DND-41 (cell line): ENCODE measurements at regions not wholly inside any gene's neighbourhood (a gene's known extent, or its start where the extent isn't known, plus 50 kb on each side); places are given as distances from the start of the nearest gene placed in this dataset.

Source experiments
- ATAC-seq: fragments of 200-7000 bp; cut with Tn5 transposase; 3 replicates; pipeline ENCODE4 v1.9.1; 2021; ENCODE audit warnings: low read depth; ENCODE audit not compliant: insufficient read depth
- DNase-seq: peaks from one replicate; pipeline ENCODE4 v3.0.0-alpha.2; 2020
- H2AFZ ChIP-seq: 2 replicates; pipeline ENCODE4 v1.6.0; 2012; ENCODE audit warnings: low read depth, low read length
- H3K27ac ChIP-seq: 2 replicates; pipeline ENCODE4 v1.5.1; 2012; ENCODE audit warnings: low read length, inconsistent platforms
- H3K27me3 ChIP-seq: fragments of 200-600 bp; sonication (generic); 2 replicates; pipeline ENCODE4 v1.6.0; 2012; ENCODE audit warnings: low read length, mild to moderate bottlenecking, inconsistent platforms; ENCODE audit not compliant: insufficient read depth, poor library complexity
- H3K36me3 ChIP-seq: 2 replicates; pipeline ENCODE4 v1.5.1; 2012; ENCODE audit warnings: low read length, inconsistent platforms; ENCODE audit not compliant: insufficient read depth
- H3K4me1 ChIP-seq: 2 replicates; pipeline ENCODE4 v1.5.1; 2012; ENCODE audit warnings: mild to moderate bottlenecking, low read length; ENCODE audit not compliant: insufficient read depth
- H3K4me2 ChIP-seq: 2 replicates; pipeline ENCODE4 v1.6.0; 2012; ENCODE audit warnings: mild to moderate bottlenecking, moderate library complexity, low read length, inconsistent platforms; ENCODE audit not compliant: insufficient read depth
- H3K4me3 ChIP-seq, 2 experiments: fragments of 200-600 bp in 1 of 2; shearing (Covaris generic) in 1 of 2; 2 replicates each; pipeline ENCODE4 v1.5.1; 2012 to 2016; ENCODE audit warnings: inconsistent platforms in 2 of 2, low read length in 2 of 2, mild to moderate bottlenecking in 2 of 2, low read depth in 1 of 2, moderate library complexity in 1 of 2
- H3K79me2 ChIP-seq: 2 replicates; pipeline ENCODE4 v1.6.0; 2012; ENCODE audit warnings: low read length, inconsistent platforms; ENCODE audit not compliant: insufficient read depth
- H3K9ac ChIP-seq: 2 replicates; pipeline ENCODE4 v1.6.0; 2012; ENCODE audit warnings: low read depth, mild to moderate bottlenecking, inconsistent platforms, low read length, moderate library complexity
- H3K9me3 ChIP-seq: 2 replicates; pipeline ENCODE4 v1.5.1; 2012; ENCODE audit warnings: low read length, moderate library complexity, mild to moderate bottlenecking, inconsistent platforms; ENCODE audit not compliant: insufficient read depth, severe bottlenecking
- H4K20me1 ChIP-seq: 2 replicates; pipeline ENCODE4 v1.6.0; 2012; ENCODE audit warnings: low read length; ENCODE audit not compliant: insufficient read depth
- EZH2 ChIP-seq: IDR thresholded peaks from 3 replicates; pipeline ENCODE4 v1.6.1; 2012; ENCODE audit warnings: borderline replicate concordance, low read depth, mild to moderate bottlenecking, moderate library complexity, low read length, inconsistent platforms; ENCODE audit not compliant: severe bottlenecking
- TF ChIP-seq, protein P1 (sequence below): IDR thresholded peaks from 2 replicates; pipeline ENCODE4 v1.5.1; 2012; ENCODE audit warnings: borderline replicate concordance, low read length, moderate library complexity, mild to moderate bottlenecking; ENCODE audit not compliant: poor library complexity, severe bottlenecking; ENCODE audit errors: extremely low read depth

- no peak for ATAC-seq
- no peaks in the 10 kb centered on the region for H3K36me3 ChIP-seq
- no peak for DNase-seq
These were observed 683.9 kb downstream of the CCSER2 start for GRCh38 chr10:85012305-85012704.

GRCh38 chr10:85026878-85027467, 698.6 kb downstream of the CCSER2 start:
- Histone ChIP-seq H3K4me2 (no peak overlapping the region), H4K20me1 (no peaks in the 10 kb centered on the region), H3K9ac (no peak overlapping the region), H3K4me1 (no peaks in the 10 kb centered on the region), H3K9me3 (no peaks in the 10 kb centered on the region), H3K27ac (no peak overlapping the region), H3K79me2 (no peaks in the 10 kb centered on the region), H3K36me3 (no peaks in the 10 kb centered on the region), H2AFZ (no peak overlapping the region), H3K27me3 (peaks cover 3% of the 10 kb centered on the region), H3K4me3 (no peak overlapping the region)
- TF ChIP-seq, protein P1, sequence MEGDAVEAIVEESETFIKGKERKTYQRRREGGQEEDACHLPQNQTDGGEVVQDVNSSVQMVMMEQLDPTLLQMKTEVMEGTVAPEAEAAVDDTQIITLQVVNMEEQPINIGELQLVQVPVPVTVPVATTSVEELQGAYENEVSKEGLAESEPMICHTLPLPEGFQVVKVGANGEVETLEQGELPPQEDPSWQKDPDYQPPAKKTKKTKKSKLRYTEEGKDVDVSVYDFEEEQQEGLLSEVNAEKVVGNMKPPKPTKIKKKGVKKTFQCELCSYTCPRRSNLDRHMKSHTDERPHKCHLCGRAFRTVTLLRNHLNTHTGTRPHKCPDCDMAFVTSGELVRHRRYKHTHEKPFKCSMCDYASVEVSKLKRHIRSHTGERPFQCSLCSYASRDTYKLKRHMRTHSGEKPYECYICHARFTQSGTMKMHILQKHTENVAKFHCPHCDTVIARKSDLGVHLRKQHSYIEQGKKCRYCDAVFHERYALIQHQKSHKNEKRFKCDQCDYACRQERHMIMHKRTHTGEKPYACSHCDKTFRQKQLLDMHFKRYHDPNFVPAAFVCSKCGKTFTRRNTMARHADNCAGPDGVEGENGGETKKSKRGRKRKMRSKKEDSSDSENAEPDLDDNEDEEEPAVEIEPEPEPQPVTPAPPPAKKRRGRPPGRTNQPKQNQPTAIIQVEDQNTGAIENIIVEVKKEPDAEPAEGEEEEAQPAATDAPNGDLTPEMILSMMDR = no peak
- TF ChIP-seq EZH2 = no peak
- DNase-seq = no peak
- ATAC-seq = no peak

More at GRCh38 chr10:85012305-85012704, 683.9 kb downstream of the CCSER2 start:
- H4K20me1 ChIP-seq = no peaks in the 10 kb centered on the region
- H3K4me2 ChIP-seq = no peak overlapping the region
- H3K9ac ChIP-seq = no peak overlapping the region
- H3K4me1 ChIP-seq = no peaks in the 10 kb centered on the region
- no peak overlapping the region for H2AFZ ChIP-seq
- H3K27ac ChIP-seq = no peak overlapping the region
- TF ChIP-seq EZH2 = no peak
- TF ChIP-seq, protein P1 = no peak
- no peak overlapping the region for H3K4me3 ChIP-seq
- H3K79me2 ChIP-seq = no peaks in the 10 kb centered on the region
- no peaks in the 10 kb centered on the region for H3K27me3 ChIP-seq
- H3K9me3 ChIP-seq = no peaks in the 10 kb centered on the region

DNA sequence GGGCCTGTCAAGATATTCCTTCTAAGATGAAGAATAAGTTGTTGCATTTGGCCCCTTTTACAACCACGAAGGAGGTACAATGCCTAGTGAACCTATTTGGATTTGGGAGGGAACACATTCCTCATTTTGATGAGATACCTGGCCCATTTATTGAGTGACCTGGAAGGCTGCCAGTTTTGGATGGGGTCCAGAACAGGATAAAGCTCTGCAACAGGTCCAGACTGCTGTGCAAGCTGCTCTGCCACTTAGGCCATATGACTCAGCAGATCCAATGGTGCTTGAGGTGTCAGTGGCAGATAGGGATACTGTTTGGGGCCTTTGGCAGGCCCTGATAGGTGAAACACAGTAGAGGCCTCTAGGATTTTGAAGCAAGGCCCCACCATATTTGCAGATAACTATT, 704.6 kb downstream of the CCSER2 start:
- no peak for ATAC-seq
- Histone ChIP-seq H3K36me3 (no peaks in the 10 kb centered on the region), H3K79me2 (no peaks in the 10 kb centered on the region), H3K4me1 (no peaks in the 10 kb centered on the region), H4K20me1 (no peaks in the 10 kb centered on the region), H3K9me3 (no peaks in the 10 kb centered on the region), H3K27me3 (no peaks in the 10 kb centered on the region), H3K4me2 (no peak overlapping the region), H3K27ac (no peak overlapping the region), H3K4me3 (no peak overlapping the region), H2AFZ (no peak overlapping the region), H3K9ac (no peak overlapping the region)
- TF ChIP-seq EZH2 = no peak
- TF ChIP-seq, protein P1 = no peak
- no peak for DNase-seq

- H3K9ac ChIP-seq = no peak overlapping the region
- no peak for TF ChIP-seq EZH2
- TF ChIP-seq, protein P1 = no peak
- ATAC-seq = no peak
These were observed 708.3 kb downstream of the CCSER2 start for GRCh38 chr10:85036661-85037060.

More at GRCh38 chr10:85036661-85037060, 708.3 kb downstream of the CCSER2 start:
- H3K4me1 ChIP-seq = no peaks in the 10 kb centered on the region
- H3K4me2 ChIP-seq = no peak overlapping the region
- peaks cover 3% of the 10 kb centered on the region for H3K9me3 ChIP-seq
- DNase-seq = no peak
- H3K36me3 ChIP-seq = no peaks in the 10 kb centered on the region
- H3K4me3 ChIP-seq = no peak overlapping the region
- no peaks in the 10 kb centered on the region for H4K20me1 ChIP-seq
- no peak overlapping the region for H3K27ac ChIP-seq
- H3K27me3 ChIP-seq = no peaks in the 10 kb centered on the region
- no peak overlapping the region for H2AFZ ChIP-seq
- no peaks in the 10 kb centered on the region for H3K79me2 ChIP-seq
